Calu3 (cell line): ENCODE measurements at regions not wholly inside any gene's neighbourhood (a gene's known extent, or its start where the extent isn't known, plus 50 kb on each side); places are given as distances from the start of the nearest gene placed in this dataset.
A peak's percentile ranks its signal among the peaks of the same experiment; 100 is the strongest.

Source experiments
- BruUV-seq: library from RNA; stranded (reverse); fragments of 400-500 nt; replicated peaks from 2 replicates; lab custom pipeline; 2021; lab: Mats Ljungman, UMichigan
- CTCF ChIA-PET: fragments of 300-600 bp; sonication (Branson Sonifier 250); formaldehyde crosslinking; loops from one replicate; lab custom pipeline; 2022; ENCODE audit warnings: antibody characterized with exemption; lab: Charles Lee
- DNase-seq: peaks from one replicate; pipeline ENCODE4 v3.0.0; 2022
- H3K27ac Mint-ChIP-seq: one replicate; pipeline ENCODE4 v1.8.0; 2022; ENCODE audit warnings: mixed read lengths; ENCODE audit not compliant: unreplicated experiment
- H3K27me3 Mint-ChIP-seq: one replicate; pipeline ENCODE4 v1.8.0; 2022; ENCODE audit warnings: mixed read lengths; ENCODE audit not compliant: unreplicated experiment
- H3K36me3 Mint-ChIP-seq: one replicate; pipeline ENCODE4 v1.8.0; 2022; ENCODE audit warnings: mild to moderate bottlenecking, moderate library complexity, mixed read lengths; ENCODE audit not compliant: insufficient read depth, unreplicated experiment
- H3K4me1 Mint-ChIP-seq: one replicate; pipeline ENCODE4 v1.8.0; 2022; ENCODE audit warnings: mild to moderate bottlenecking, low read depth, mixed read lengths; ENCODE audit not compliant: unreplicated experiment
- H3K4me3 Mint-ChIP-seq: one replicate; pipeline ENCODE4 v1.8.0; 2022; ENCODE audit warnings: mild to moderate bottlenecking, low read depth, moderate library complexity, mixed read lengths; ENCODE audit not compliant: unreplicated experiment
- H3K9me3 Mint-ChIP-seq: one replicate; pipeline ENCODE4 v1.8.0; 2022; ENCODE audit warnings: low read depth, mixed read lengths; ENCODE audit not compliant: unreplicated experiment
- intact Hi-C: fragments of 100-400 bp; cut with micrococcal nuclease; formaldehyde crosslinking; loops from one replicate; pipeline ENCODE4 v1.10.0; 2022; ENCODE audit not compliant: unreplicated experiment
- TF ChIP-seq, protein P1 (sequence below): fragments of 200-600 bp; IDR thresholded peaks from one replicate; pipeline ENCODE4 v1.8.0; 2022; ENCODE audit warnings: antibody characterized with exemption; ENCODE audit not compliant: unreplicated experiment

DNA sequence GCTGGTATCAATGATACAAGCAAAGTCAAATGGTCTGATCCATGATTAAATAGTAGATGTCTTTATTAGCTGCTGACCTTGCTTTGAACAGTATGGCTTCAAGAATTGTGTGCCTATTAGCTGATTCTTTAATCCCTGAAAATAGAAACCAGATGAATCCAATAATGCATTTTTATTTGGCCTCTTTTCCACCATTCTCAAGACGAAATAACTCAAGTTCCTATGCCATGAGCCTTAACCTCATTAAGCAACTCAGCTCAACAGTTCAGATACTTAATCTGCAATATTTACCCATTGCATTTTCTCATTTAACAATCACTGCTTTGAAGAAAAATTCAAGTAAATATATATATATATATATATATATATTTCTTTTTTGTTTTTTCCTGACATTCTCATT, 588.6 kb upstream of the MEF2C start:
- intact Hi-C loops: no loop called here
- CTCF ChIA-PET: interaction anchor here (1.0 to 1.1 kb wide), 2 partner anchors 9 to 23 kb away, joined by 3 read pairs; no protein-coding TSS in a partner anchor
- Mint-ChIP-seq H3K27me3 (no peaks in the 10 kb centered on the region), H3K4me1 (peaks cover 29% of the 10 kb centered on the region), H3K9me3 (peaks cover 3% of the 10 kb centered on the region), H3K36me3 (no peaks in the 10 kb centered on the region), H3K27ac (no peak overlapping the region), H3K4me3 (no peak overlapping the region)
- BruUV-seq: no TSS peak
- TF ChIP-seq, protein P1, sequence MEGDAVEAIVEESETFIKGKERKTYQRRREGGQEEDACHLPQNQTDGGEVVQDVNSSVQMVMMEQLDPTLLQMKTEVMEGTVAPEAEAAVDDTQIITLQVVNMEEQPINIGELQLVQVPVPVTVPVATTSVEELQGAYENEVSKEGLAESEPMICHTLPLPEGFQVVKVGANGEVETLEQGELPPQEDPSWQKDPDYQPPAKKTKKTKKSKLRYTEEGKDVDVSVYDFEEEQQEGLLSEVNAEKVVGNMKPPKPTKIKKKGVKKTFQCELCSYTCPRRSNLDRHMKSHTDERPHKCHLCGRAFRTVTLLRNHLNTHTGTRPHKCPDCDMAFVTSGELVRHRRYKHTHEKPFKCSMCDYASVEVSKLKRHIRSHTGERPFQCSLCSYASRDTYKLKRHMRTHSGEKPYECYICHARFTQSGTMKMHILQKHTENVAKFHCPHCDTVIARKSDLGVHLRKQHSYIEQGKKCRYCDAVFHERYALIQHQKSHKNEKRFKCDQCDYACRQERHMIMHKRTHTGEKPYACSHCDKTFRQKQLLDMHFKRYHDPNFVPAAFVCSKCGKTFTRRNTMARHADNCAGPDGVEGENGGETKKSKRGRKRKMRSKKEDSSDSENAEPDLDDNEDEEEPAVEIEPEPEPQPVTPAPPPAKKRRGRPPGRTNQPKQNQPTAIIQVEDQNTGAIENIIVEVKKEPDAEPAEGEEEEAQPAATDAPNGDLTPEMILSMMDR: no peak
- DNase-seq: no peak

DNA sequence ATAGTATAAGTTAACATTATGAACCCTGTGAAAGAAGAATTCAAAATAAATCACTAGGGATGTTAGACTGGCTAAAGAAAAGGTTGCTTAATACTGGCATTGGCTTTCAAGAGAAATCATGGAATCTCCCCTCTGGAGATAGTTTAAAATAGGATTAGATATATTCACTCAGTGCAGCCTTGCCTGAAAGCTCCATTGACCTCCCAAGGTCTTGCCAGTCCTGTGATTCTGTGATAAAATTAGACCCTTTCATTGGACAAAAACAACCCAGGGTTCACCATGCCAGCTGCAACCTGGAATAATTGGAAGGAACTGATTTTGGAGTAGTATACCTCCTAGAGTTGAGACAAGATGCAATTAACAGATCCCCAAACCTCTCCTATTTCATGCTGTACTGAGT, 588.1 kb upstream of the MEF2C start:
- BruUV-seq: no TSS peak
- Mint-ChIP-seq H3K27me3 (no peaks in the 10 kb centered on the region), H3K9me3 (peaks cover 3% of the 10 kb centered on the region), H3K4me1 (peaks cover 26% of the 10 kb centered on the region), H3K36me3 (no peaks in the 10 kb centered on the region), H3K27ac (no peak overlapping the region), H3K4me3 (no peak overlapping the region)
- CTCF ChIA-PET: interaction anchor here (1.0 kb wide), 1 partner anchor 9 kb away, joined by 3 read pairs; no protein-coding TSS in a partner anchor
- TF ChIP-seq, protein P1: no peak
- DNase-seq: no peak
- intact Hi-C loops: no loop called here

- BruUV-seq: no TSS peak
- CTCF ChIA-PET: interaction anchor here (1.0 kb wide), 1 partner anchor 8 kb away, joined by 3 read pairs; no protein-coding TSS in a partner anchor
- Mint-ChIP-seq H3K9me3 (peaks cover 3% of the 10 kb centered on the region), H3K36me3 (no peaks in the 10 kb centered on the region), H3K4me1 (peaks cover 21% of the 10 kb centered on the region), H3K4me3 (no peak overlapping the region), H3K27me3 (no peaks in the 10 kb centered on the region), H3K27ac (no peak overlapping the region)
- no peak for DNase-seq
- TF ChIP-seq, protein P1: no peak
- intact Hi-C loops: no loop called here
These were observed 587.7 kb upstream of the MEF2C start for GRCh38 chr5:89470658-89471057.

- peaks cover 33% of the 10 kb centered on the region for H3K4me1 Mint-ChIP-seq
- TF ChIP-seq, protein P1: no peak
- peaks cover 5% of the 10 kb centered on the region for H3K9me3 Mint-ChIP-seq
- peaks cover 5% of the 10 kb centered on the region for H3K36me3 Mint-ChIP-seq
- CTCF ChIA-PET: interaction anchor here (0.6 to 1.0 kb wide), 5 partner anchors 9 to 991 kb away, joined by 3 to 4 read pairs (median 3); no protein-coding TSS in a partner anchor
- peak overlapping the region; percentile 11 for H3K4me3 Mint-ChIP-seq
- no TSS peak for BruUV-seq
- H3K27ac Mint-ChIP-seq: peak overlapping the region; percentile 94
- no peak for DNase-seq
- no peaks in the 10 kb centered on the region for H3K27me3 Mint-ChIP-seq
- intact Hi-C loops: no loop called here
These were observed 575.3 kb upstream of the MEF2C start for GRCh38 chr5:89458332-89458656.
